Suprapubic skin (tissue), 4 donors: ENCODE measurements at regions not wholly inside any gene's neighbourhood (a gene's known extent, or its start where the extent isn't known, plus 50 kb on each side); places are given as distances from the start of the nearest gene placed in this dataset.

Source experiments
- EP300 ChIP-seq: sonication (generic); formaldehyde crosslinking; IDR thresholded peaks from one replicate; pipeline ENCODE4 v1.6.1; 2017; ENCODE audit warnings: antibody characterized with exemption
- POLR2A ChIP-seq, 2 donors: fragments of 450-650 bp; IDR thresholded peaks; one replicate each; pipeline ENCODE4 v1.6.1; 2017; ENCODE audit warnings: antibody characterized with exemption in 2 of 2, mild to moderate bottlenecking in 2 of 2, moderate library complexity in 2 of 2
- POLR2AphosphoS5 ChIP-seq, 3 donors: sonication (generic); formaldehyde crosslinking; IDR thresholded peaks; one replicate each; pipeline ENCODE4 v1.6.1; 2017; ENCODE audit warnings: antibody characterized with exemption in 3 of 3
- TF ChIP-seq, protein P1 (sequence below), 2 donors: fragments of 200-600 bp in 1 of 2; fragments of 450-650 bp in 1 of 2; sonication (generic) in 1 of 2; IDR thresholded peaks; one replicate each; pipeline ENCODE4 v1.5.1; 2016 to 2019; ENCODE audit warnings: antibody characterized with exemption in 2 of 2, mild to moderate bottlenecking in 1 of 2, moderate library complexity in 1 of 2

DNA sequence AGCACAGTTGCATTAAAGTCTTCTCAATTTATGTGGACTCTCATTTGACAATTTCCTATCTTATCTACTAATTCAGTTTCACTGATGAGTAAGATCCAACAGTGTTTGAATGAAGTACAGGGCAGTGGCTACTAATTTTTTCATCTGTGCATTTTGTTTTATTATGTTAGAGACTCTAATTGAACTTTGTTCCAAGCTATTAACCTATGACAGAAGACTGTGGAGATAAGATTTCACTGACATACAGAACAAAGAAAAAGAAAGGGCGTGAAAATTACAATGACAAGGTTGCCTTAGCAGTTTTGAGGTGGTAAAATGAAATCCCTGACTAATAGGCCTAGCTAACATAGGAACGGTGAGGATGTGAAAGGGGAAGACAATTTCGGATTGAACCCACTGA is 153.2 kb upstream of the SOX5 start:
- TF ChIP-seq, protein P1, sequence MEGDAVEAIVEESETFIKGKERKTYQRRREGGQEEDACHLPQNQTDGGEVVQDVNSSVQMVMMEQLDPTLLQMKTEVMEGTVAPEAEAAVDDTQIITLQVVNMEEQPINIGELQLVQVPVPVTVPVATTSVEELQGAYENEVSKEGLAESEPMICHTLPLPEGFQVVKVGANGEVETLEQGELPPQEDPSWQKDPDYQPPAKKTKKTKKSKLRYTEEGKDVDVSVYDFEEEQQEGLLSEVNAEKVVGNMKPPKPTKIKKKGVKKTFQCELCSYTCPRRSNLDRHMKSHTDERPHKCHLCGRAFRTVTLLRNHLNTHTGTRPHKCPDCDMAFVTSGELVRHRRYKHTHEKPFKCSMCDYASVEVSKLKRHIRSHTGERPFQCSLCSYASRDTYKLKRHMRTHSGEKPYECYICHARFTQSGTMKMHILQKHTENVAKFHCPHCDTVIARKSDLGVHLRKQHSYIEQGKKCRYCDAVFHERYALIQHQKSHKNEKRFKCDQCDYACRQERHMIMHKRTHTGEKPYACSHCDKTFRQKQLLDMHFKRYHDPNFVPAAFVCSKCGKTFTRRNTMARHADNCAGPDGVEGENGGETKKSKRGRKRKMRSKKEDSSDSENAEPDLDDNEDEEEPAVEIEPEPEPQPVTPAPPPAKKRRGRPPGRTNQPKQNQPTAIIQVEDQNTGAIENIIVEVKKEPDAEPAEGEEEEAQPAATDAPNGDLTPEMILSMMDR (IDR thresholded peaks at IDR 0.05): no peak
- TF ChIP-seq POLR2A (IDR thresholded peaks at IDR 0.05) (no peak), EP300 (no peak), POLR2AphosphoS5 (IDR thresholded peaks at IDR 0.05) (no peak)
